ENCODE measurements at regions not wholly inside any gene's neighbourhood (a gene's known extent, or its start where the extent isn't known, plus 50 kb on each side); places are given as distances from the start of the nearest gene placed in this dataset.

DNA sequence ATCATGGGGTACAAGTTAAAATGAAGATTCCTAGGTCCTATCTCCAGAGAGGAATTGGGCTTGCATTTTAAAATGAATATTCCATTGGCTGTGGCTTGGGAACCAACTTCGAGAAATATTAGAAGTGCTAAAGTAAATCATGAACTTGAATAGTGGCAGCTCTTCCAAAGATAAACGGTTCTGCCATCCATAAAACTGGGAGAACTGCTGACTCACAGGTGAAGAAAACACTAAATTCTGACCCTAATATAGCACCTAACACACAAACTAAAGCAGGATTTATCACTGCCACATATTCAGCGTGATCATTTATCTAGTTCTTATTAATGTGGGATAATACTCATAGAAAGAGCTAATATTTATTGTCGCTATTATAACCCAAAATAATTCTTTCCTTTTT is 508.1 kb upstream of the ID4 start:
- Mint-ChIP-seq H3K9me3 (no peaks in the 10 kb centered on the region), H3K27ac (no peak overlapping the region), H3K27me3 (ENCODE audit: low read depth, poor library complexity) (no peaks in the 10 kb centered on the region), H3K4me1 (peaks cover 30% of the 10 kb centered on the region), H3K4me3 (no peak overlapping the region), H3K36me3 (ENCODE audit: low read depth) (no peaks in the 10 kb centered on the region)
- no peak for DNase-seq
- TF ChIP-seq, protein P1, sequence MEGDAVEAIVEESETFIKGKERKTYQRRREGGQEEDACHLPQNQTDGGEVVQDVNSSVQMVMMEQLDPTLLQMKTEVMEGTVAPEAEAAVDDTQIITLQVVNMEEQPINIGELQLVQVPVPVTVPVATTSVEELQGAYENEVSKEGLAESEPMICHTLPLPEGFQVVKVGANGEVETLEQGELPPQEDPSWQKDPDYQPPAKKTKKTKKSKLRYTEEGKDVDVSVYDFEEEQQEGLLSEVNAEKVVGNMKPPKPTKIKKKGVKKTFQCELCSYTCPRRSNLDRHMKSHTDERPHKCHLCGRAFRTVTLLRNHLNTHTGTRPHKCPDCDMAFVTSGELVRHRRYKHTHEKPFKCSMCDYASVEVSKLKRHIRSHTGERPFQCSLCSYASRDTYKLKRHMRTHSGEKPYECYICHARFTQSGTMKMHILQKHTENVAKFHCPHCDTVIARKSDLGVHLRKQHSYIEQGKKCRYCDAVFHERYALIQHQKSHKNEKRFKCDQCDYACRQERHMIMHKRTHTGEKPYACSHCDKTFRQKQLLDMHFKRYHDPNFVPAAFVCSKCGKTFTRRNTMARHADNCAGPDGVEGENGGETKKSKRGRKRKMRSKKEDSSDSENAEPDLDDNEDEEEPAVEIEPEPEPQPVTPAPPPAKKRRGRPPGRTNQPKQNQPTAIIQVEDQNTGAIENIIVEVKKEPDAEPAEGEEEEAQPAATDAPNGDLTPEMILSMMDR (IDR thresholded peaks at IDR 0.05): no peak

DNA sequence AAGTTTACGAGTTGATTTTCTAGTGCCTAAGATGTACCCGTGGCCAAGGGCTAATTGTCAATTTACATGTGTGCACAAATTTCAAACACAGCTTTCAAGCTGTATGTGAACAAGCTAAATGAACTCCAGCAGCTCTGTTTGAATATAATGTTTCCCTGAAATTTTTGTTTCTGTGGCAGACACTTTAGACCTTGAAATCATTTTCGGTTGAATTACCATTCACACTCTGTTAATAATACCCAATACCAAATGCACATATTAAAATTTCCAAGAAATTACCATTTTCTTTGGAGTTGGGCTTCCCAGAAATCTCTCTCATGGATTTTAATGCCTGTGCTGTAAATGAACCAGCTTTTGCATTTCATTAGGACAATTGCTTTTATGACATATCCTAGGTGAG is 506.1 kb upstream of the ID4 start:
- Mint-ChIP-seq H3K9me3 (no peaks in the 10 kb centered on the region), H3K4me1 (peaks cover 28% of the 10 kb centered on the region), H3K27ac (no peak overlapping the region), H3K27me3 (ENCODE audit: low read depth, poor library complexity) (peaks cover 4% of the 10 kb centered on the region), H3K36me3 (ENCODE audit: low read depth) (no peaks in the 10 kb centered on the region), H3K4me3 (no peak overlapping the region)
- TF ChIP-seq, protein P1 (IDR thresholded peaks at IDR 0.05): no peak
- no peak for DNase-seq

DNA sequence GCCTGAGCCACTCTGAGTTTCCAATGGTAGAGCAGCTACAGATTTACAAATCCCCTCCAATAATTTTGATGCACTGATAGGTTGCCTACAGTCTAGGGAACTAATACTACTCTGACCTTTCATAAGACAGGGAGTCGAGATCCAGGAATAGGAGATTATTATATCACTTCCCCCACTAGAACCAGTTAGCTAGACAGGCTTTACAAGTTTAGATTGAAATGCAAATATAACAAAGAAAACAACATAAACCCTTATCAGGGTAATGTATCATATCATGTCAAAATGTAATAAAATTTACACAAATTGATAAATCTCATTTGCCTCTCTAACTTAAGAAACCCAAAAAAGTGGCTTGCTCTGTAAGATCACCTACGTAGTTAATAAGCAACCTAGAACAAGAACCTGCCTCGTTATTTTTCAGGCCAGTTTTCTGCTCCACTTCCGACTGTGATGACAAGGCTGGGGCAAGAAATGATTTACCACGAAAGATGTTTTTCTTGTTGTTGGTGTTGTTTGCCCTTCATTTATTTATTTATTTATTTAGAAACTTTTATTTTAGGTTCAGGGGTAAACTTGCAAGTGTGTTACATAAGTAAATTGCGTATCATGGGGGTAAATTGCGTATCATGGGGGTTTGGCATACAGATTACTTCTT is 504.2 kb upstream of the ID4 start:
- no peaks in the 10 kb centered on the region for H3K36me3 Mint-ChIP-seq (ENCODE audit: low read depth)
- no peak overlapping the region for H3K27ac Mint-ChIP-seq
- DNase-seq: no peak
- TF ChIP-seq, protein P1 (IDR thresholded peaks at IDR 0.05): no peak
- peaks cover 4% of the 10 kb centered on the region for H3K27me3 Mint-ChIP-seq (ENCODE audit: low read depth, poor library complexity)
- H3K4me3 Mint-ChIP-seq: no peak overlapping the region
- peaks cover 10% of the 10 kb centered on the region for H3K4me1 Mint-ChIP-seq
- H3K9me3 Mint-ChIP-seq: no peaks in the 10 kb centered on the region

DNA sequence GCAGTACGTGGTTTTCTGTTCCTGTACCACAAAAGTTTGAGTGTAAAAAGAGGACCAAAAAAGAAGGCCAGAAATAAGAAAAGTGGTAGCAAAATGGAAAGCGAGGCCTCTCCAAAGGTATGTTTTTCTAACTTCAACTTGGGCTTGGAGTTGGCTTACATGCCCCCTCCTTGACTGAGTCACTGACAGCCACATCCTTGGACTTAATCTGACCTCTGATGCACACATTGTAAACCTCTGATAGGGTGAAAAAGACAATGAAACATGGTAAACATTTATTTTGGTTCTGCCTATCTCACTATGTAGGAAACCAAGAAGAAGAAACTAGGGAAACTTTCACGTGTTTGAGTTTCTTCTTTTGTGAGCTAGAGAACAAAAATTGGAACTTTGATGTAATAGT is 503.2 kb upstream of the ID4 start:
- H3K36me3 Mint-ChIP-seq (ENCODE audit: low read depth): no peaks in the 10 kb centered on the region
- H3K4me1 Mint-ChIP-seq: peaks cover under 1% of the 10 kb centered on the region
- no peak for DNase-seq
- peaks cover 4% of the 10 kb centered on the region for H3K27me3 Mint-ChIP-seq (ENCODE audit: low read depth, poor library complexity)
- H3K27ac Mint-ChIP-seq: no peak overlapping the region
- no peak overlapping the region for H3K4me3 Mint-ChIP-seq
- no peaks in the 10 kb centered on the region for H3K9me3 Mint-ChIP-seq
- TF ChIP-seq, protein P1 (IDR thresholded peaks at IDR 0.05): no peak

DNA sequence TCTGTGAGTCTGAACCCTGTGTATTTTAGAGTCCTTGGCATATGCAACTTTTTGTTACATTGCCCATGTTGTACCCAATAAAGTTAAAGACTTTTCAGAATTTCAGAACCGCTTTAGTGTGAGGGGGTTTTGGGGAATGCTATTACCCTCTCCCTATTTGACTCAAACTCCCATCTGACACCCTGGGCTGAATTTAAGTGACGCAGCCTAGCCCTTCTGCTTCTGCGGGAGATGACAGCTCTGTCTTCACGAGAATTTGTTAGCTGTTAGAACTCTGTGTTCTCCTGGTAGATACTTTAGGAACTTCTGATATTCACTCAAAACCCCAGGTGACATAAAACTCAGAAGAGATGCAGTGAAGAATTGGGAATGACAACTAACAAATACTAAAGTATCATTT is 500.6 kb upstream of the ID4 start:
- TF ChIP-seq, protein P1 (IDR thresholded peaks at IDR 0.05): no peak
- Mint-ChIP-seq H3K9me3 (no peaks in the 10 kb centered on the region), H3K27me3 (ENCODE audit: low read depth, poor library complexity) (peaks cover 4% of the 10 kb centered on the region), H3K4me3 (no peak overlapping the region), H3K36me3 (ENCODE audit: low read depth) (no peaks in the 10 kb centered on the region), H3K4me1 (no peaks in the 10 kb centered on the region), H3K27ac (no peak overlapping the region)
- no peak for DNase-seq

DNA sequence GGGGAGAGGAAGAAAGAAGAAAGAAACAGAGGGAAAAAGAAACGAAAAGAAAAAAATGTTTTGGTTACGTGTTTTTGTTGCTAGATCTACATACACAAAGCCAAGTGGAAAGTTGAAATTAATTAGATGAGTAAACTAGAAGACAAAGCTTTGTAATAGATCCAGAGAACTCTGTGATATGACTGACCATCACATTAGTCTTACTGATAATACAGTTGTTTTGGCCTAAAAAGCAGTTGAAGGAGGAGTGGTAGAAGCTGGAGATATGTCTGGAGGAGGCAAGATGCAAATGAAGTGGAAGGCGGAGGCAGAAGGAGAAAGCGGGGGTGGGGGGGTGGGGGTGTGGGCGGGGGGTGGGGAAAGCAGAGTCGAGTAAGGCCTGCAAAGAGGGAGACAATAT is 500.1 kb upstream of the ID4 start:
- no peak overlapping the region for H3K4me3 Mint-ChIP-seq
- no peak for DNase-seq
- H3K27ac Mint-ChIP-seq: no peak overlapping the region
- H3K4me1 Mint-ChIP-seq: no peaks in the 10 kb centered on the region
- peaks cover 4% of the 10 kb centered on the region for H3K27me3 Mint-ChIP-seq (ENCODE audit: low read depth, poor library complexity)
- TF ChIP-seq, protein P1 (IDR thresholded peaks at IDR 0.05): no peak
- no peaks in the 10 kb centered on the region for H3K9me3 Mint-ChIP-seq
- no peaks in the 10 kb centered on the region for H3K36me3 Mint-ChIP-seq (ENCODE audit: low read depth)

Data from nephron progenitor cell (in vitro differentiated cells).